GM12801 (cell line): ENCODE measurements at regions not wholly inside any gene's neighbourhood (a gene's known extent, or its start where the extent isn't known, plus 50 kb on each side); places are given as distances from the start of the nearest gene placed in this dataset.

Source experiments
- TF ChIP-seq, protein P1 (sequence below): IDR thresholded peaks from one replicate; pipeline ENCODE4 v1.5.1; 2011; ENCODE audit warnings: control low read depth; ENCODE audit not compliant: insufficient read length; ENCODE audit errors: extremely low read depth

DNA sequence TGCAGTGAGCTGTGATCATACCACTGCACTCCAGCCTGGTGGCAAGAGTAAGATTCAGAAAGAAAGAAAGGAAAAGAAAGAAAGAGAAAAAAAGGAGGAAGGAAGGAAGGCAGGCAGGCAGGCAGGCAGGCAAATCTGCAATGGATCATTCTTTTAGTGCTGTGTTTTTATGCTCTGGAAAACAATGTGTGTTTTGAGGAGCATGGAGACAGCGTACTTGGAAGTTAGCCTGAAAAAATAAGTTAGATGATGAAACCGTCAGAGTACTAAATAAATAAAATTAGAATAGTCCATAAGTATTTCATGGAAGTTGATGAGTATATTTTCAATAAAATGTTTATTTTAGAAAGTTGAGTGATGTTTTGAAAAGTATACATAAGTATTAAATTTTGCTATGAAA lies 366.4 kb upstream of the CDH20 start:
- TF ChIP-seq, protein P1, sequence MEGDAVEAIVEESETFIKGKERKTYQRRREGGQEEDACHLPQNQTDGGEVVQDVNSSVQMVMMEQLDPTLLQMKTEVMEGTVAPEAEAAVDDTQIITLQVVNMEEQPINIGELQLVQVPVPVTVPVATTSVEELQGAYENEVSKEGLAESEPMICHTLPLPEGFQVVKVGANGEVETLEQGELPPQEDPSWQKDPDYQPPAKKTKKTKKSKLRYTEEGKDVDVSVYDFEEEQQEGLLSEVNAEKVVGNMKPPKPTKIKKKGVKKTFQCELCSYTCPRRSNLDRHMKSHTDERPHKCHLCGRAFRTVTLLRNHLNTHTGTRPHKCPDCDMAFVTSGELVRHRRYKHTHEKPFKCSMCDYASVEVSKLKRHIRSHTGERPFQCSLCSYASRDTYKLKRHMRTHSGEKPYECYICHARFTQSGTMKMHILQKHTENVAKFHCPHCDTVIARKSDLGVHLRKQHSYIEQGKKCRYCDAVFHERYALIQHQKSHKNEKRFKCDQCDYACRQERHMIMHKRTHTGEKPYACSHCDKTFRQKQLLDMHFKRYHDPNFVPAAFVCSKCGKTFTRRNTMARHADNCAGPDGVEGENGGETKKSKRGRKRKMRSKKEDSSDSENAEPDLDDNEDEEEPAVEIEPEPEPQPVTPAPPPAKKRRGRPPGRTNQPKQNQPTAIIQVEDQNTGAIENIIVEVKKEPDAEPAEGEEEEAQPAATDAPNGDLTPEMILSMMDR: no peak

- TF ChIP-seq, protein P1: no peak
Observed at GRCh38 chr18:60975420-60975819, 357.8 kb upstream of the CDH20 start.

GRCh38 chr18:60976976-60977375 lies 356.3 kb upstream of the CDH20 start:
- TF ChIP-seq, protein P1: no peak

GRCh38 chr18:60978338-60978737 lies 354.9 kb upstream of the CDH20 start:
- TF ChIP-seq, protein P1: no peak

- TF ChIP-seq, protein P1: no peak
Observed at GRCh38 chr18:60980422-60981005, 352.7 kb upstream of the CDH20 start.

DNA sequence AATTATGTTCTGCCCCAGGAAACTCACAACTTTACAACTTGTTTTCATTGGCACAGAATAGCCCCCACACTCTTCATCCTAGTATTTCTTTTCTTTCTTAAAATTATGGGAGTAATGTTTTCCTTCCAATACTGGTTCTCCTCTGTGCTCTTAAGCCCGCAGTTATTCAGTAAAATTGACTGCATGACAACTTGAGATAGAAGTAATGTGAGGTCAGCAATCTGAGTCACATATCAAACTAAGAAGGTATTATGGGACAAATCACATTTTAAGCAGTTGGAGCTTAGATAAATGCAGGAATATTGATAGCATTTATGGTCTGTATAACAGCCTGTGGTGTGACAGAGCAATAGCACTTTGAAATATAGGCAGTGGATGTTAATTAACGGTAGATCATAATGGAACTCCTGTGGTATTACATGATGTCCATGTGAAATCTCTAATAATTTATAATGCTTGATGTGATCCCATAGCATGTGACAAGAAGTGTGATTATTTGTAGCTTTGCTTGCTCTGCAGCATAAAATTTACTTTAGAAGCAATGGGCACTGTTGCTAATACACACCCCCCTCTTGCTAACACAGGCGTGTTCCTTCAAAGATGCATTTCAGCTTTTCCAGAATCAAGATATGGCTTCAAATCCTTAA lies 351.4 kb upstream of the CDH20 start:
- TF ChIP-seq, protein P1: no peak

DNA sequence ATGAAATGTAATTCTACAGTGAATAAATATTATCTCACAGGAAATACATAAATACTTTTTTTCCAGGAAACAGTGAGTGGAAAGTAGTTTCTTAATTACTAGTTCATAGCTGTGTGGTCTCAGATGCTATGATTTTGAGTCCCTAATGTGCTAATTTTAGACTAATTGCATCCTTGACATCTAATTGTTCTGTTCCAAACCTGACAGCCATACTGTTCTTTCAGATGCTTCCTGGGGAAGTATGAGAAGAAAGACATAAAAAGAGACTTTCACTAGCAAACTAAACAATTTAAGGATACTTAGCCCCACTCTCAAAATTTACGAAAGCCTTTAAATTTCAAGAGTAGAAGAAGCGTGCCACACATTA lies 350.9 kb upstream of the CDH20 start:
- TF ChIP-seq, protein P1: no peak
